SW480 (cell line): ENCODE measurements at regions not wholly inside any gene's neighbourhood (a gene's known extent, or its start where the extent isn't known, plus 50 kb on each side); places are given as distances from the start of the nearest gene placed in this dataset.

ENCODE experiments used
- DNase-seq: peaks from one replicate; pipeline ENCODE4 v3.0.0-alpha.2; 2016; ENCODE audit warnings: low spot score

GRCh38 chr5:147168578-147169327 is 66.1 kb upstream of the STK32A start:
- peak; percentile 27 for DNase-seq

DNA sequence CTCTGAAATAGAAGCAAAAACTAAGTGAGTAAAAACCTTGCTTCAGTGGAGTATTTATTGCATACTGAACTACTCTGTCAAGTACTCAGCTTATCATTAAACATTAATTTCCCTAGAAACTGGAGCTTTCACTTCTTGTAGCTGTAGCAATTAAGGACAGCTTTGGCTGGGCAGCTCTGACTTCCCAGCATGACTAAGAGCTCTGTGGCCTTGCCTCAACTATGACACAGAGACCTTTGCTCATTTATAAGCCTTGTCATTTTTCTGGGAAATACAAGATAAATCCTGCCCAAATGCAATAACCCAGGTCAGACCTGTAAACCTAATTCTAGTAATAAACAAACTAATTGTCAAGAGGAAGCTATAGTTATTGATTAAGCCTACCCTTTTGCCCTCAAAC is 65.4 kb upstream of the STK32A start:
- DNase-seq, result peak; percentile 40

GRCh38 chr5:147169901-147170300 is 64.9 kb upstream of the STK32A start:
- DNase-seq, result peak; percentile 46

DNA sequence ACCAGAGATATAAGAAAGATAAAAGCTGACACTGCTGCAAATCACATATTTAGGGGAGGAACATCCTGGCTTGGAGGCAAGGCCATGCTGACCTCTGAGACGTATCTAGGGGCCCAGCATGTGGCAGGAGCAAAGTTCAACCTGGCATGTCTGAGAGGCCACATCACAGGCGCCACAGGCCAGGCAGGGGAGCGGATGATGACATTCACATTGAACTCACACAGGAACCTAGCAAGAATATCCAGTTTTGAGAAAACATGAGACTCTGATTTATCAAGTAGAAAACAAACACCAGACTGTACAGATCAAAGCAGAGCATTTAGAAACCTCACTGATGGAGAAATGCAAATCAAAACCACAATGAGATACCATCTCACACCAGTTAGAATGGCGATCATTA is 64.2 kb upstream of the STK32A start:
- peak; percentile 95 for DNase-seq

DNA sequence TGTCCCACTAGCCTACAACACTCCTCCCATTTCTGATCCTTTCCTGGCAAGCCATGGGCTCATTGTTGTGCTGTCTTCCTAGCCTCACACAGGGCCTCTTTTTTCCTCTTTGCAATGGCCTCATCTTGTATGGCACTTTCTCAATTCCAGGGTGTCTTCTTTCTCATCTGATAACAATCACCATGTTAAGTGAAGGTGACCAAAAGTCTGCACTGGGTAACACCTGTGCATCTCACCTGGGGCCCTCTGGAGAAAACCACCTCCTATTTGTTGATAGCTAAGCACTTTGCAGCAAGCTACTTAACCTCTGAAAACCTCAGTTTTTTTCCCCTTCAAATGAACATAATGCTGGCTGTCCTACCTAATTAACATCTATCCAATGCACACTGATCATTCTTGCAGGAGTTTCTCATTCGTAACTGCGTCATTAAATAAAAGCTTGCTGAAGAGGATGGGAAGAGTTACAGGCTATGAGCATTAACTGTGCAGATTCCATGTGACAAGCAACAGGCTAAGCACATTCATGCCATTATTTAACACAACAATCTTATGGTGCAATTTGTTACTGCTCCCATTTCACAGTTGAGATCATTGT is 60.1 kb upstream of the STK32A start:
- DNase-seq, result no peak

DNA sequence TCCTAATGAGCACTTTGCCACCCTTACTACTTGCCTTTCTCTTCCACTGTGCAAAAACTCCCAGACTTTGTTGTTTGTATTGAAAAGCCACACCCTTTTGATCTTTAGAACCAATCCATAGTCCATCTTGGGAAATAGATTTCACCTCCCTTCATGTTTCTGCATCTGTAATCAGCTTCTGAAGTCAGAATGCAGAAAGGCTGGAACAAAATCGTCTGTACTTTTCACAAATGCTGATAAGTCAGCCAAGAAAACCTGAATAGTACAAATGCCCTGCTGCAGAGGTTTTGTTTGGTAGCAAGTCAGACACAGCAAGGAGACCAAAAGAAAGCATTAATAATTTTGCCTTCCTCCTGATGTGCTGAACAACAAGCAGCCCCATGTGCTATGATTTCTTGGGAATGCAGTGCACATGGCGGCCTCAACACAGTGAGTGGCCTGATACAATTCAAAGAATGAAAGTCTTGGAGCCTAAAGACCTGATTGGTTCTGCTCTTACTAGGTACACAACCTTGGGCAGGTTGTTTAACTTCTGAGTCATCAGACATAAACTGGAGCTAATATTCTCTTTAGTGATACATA is 59.2 kb upstream of the STK32A start:
- DNase-seq, result peak; percentile 41

DNA sequence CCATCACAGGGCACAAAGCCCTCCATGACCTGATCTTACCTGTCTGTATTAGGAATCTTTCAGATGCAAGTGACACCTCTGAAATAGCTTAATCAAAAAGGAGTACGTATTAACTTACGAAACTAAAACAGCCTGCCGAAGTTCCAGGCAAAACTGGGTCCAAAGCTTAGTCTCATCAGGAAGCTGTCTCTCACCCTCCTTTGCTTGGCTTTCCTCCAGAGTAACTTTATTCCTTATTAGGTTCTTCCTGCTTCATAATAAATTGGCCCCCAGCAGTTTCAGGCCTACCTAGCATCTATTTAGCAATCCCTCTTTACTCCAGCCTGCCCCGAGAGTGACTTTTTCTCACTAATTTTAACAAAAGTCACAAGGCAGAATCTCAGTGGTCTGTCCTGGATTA is 58.4 kb upstream of the STK32A start:
- no peak for DNase-seq

DNA sequence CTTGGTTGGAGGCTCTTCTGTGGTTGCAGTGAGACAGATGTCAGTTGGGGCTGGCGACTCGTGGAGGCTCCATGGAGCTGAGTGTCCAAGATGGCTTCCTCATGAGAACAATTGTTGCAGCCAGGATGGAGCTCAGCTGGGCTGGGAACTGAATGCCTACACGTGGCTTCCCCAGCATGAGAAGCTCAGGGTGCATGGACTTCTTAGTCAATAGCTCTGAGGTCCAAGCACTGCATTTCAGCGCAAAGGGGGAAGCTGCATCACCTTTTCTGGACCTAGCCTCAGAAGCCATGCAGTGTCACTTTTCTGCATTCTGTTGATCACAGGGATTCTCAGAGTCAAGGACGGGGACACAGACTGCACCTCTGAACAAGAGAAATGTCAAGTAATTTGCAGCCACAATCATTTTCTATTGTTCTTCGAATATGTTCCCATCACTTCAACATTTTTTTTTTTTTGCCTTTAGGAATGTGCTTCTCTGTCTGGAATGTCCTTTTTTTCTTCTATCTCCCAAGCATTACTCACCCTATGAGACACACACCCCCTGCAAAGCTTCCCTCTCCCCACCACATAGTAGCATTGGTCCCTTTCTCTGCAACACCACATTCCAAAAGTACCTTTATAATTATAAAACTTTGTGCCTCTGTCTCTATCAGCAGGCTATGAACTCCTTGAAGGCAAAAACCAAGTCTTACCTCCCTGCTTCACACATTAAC is 57.5 kb upstream of the STK32A start:
- no peak for DNase-seq

DNA sequence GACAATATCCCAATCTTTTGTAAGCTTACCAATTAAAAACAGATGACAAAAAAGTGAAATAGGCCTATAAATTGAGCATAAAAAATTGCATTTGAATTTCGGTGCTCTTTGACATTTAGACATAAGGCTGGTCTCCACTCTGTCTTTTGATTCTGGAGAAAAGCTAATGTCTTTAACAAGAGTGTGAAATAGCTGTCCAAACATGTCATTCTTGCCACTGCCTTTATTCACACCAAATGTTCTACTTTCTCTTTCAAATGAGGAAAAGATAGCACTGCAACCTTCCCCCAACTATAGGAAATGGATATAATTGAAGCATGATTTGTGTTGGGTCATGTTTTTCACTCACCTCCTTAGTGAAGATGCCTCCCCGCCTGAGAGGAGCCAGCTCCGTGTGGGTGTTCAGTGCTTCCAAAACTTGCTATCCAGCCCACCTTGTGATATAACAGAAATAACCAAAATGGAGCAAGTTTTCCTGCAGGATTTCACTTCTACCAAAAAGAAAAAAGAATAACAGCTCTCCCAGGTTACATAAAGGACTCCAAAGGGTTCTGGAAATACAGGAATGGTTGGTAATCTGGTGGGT is 55.2 kb upstream of the STK32A start:
- DNase-seq, result no peak

GRCh38 chr5:147180751-147181150 is 54.1 kb upstream of the STK32A start:
- no peak for DNase-seq
